ENCODE measurements at regions not wholly inside any gene's neighbourhood (a gene's known extent, or its start where the extent isn't known, plus 50 kb on each side); places are given as distances from the start of the nearest gene placed in this dataset.

DNA sequence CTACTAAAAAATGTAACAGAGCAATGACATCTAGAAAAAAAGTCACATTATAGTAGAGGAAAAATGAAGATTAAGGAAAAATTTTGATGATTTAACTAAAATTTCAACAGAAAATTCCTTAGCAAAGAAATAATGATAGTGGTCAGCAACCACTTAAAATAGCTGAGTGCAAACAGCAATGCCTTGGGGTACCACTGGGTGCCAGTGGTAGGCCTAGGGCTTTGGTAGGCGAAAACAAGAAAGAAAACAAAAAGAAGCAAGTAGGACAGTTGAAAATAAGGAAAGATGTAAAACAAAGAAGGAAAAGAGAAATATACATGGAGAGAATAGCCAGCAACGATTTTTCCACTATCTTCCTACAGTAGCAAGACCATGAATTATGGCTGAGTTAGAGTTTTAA is 313.5 kb upstream of the IRS4 start (continued):
- TF ChIP-seq HDAC2 (IDR thresholded peaks at IDR 0.05; ENCODE audit: borderline replicate concordance in 1 of 2, low read depth in 2 of 2, low read length in 2 of 2) (no peak), SIN3A (conservative IDR thresholded peaks at IDR 0.05 in 1 of 2, IDR thresholded peaks at IDR 0.05 in 1 of 2; ENCODE audit: low read depth in 1 of 2, low read length in 2 of 2) (no peak), RAD21 (IDR thresholded peaks at IDR 0.05 in 1 of 2, conservative IDR thresholded peaks at IDR 0.05 in 1 of 2; ENCODE audit: low read depth in 2 of 2, low read length in 2 of 2) (peak; percentile 69 to 80), TAF7 (optimal IDR thresholded peaks at IDR 0.05; ENCODE audit: borderline replicate concordance, low read depth, low read length) (no peak)
